GM12878 (cell line): ENCODE measurements at regions not wholly inside any gene's neighbourhood (a gene's known extent, or its start where the extent isn't known, plus 50 kb on each side); places are given as distances from the start of the nearest gene placed in this dataset.

Experiments used
- EED ChIP-seq: sonication (generic); IDR thresholded peaks from 2 replicates; pipeline ENCODE4 v1.6.1; 2016; ENCODE audit warnings: antibody characterized with exemption, low read depth
- SMAD1 ChIP-seq: fragments of 450-650 bp; IDR thresholded peaks from 2 replicates; pipeline ENCODE4 v1.6.1; 2018; ENCODE audit warnings: mild to moderate bottlenecking, low read depth; ENCODE audit not compliant: partially characterized antibody
- ZBED1 ChIP-seq: IDR thresholded peaks from 2 replicates; pipeline ENCODE4 v1.6.1; 2016; ENCODE audit warnings: borderline replicate concordance
- TF ChIP-seq, protein P1 (sequence below): IDR thresholded peaks from 2 replicates; pipeline ENCODE4 v1.6.1; 2012; ENCODE audit warnings: low read length, inconsistent platforms
- TF ChIP-seq, protein P2 (sequence below): IDR thresholded peaks from 2 replicates; pipeline ENCODE4 v1.6.1; 2011; ENCODE audit warnings: borderline replicate concordance, low read depth, mild to moderate bottlenecking, moderate library complexity, mixed read lengths, low read length; ENCODE audit not compliant: insufficient read depth; ENCODE audit errors: extremely low read length
- TF ChIP-seq, protein P3 (sequence below): fragments of 450-650 bp; IDR thresholded peaks from 2 replicates; pipeline ENCODE4 v1.6.1; 2017; ENCODE audit warnings: mild to moderate bottlenecking, moderate library complexity

DNA sequence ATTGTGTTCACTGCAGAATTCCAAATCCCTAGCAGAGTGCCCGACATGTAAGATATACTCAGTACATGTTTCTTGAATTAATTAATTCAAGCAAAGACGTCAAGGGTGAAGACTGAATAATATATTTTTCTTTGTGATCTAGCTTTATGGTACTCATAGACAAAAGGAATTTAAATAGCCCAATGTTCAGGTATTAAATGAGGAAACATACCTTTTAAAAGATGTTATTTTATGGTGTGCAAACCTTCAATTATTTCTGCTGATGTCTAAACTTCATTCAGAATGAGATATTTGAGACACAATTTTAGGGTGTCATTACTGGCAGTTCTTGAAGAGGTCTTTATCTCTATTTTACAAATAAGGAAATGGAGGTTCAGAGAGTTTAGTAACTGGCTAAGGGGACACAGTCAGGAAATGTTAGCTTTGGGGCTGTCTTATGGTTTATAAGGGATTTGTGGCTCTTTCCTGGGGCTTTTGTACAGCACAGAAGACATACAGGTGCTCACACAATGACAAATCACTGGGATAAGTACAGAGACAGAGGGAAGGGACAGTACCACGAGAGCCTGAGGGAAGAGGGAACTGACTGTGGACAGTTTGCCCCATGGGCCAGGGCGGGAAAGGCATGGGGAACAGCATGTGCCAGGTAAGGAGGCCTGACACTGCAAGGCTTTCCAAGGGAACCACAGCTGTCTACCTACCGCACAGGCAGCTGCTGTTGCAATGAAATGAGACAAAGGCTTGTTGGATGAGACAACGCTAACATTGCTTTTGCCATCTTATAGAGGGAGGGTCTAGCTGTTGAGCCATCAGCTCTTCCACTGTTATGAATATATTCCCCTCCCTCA is 155.3 kb downstream of the DDX1 start (continued):
- TF ChIP-seq, protein P1, sequence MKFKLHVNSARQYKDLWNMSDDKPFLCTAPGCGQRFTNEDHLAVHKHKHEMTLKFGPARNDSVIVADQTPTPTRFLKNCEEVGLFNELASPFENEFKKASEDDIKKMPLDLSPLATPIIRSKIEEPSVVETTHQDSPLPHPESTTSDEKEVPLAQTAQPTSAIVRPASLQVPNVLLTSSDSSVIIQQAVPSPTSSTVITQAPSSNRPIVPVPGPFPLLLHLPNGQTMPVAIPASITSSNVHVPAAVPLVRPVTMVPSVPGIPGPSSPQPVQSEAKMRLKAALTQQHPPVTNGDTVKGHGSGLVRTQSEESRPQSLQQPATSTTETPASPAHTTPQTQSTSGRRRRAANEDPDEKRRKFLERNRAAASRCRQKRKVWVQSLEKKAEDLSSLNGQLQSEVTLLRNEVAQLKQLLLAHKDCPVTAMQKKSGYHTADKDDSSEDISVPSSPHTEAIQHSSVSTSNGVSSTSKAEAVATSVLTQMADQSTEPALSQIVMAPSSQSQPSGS, result no peak
- TF ChIP-seq, protein P2, sequence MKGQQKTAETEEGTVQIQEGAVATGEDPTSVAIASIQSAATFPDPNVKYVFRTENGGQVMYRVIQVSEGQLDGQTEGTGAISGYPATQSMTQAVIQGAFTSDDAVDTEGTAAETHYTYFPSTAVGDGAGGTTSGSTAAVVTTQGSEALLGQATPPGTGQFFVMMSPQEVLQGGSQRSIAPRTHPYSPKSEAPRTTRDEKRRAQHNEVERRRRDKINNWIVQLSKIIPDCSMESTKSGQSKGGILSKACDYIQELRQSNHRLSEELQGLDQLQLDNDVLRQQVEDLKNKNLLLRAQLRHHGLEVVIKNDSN, result no peak
- TF ChIP-seq EED (no peak), ZBED1 (no peak), SMAD1 (no peak)
- TF ChIP-seq, protein P3, sequence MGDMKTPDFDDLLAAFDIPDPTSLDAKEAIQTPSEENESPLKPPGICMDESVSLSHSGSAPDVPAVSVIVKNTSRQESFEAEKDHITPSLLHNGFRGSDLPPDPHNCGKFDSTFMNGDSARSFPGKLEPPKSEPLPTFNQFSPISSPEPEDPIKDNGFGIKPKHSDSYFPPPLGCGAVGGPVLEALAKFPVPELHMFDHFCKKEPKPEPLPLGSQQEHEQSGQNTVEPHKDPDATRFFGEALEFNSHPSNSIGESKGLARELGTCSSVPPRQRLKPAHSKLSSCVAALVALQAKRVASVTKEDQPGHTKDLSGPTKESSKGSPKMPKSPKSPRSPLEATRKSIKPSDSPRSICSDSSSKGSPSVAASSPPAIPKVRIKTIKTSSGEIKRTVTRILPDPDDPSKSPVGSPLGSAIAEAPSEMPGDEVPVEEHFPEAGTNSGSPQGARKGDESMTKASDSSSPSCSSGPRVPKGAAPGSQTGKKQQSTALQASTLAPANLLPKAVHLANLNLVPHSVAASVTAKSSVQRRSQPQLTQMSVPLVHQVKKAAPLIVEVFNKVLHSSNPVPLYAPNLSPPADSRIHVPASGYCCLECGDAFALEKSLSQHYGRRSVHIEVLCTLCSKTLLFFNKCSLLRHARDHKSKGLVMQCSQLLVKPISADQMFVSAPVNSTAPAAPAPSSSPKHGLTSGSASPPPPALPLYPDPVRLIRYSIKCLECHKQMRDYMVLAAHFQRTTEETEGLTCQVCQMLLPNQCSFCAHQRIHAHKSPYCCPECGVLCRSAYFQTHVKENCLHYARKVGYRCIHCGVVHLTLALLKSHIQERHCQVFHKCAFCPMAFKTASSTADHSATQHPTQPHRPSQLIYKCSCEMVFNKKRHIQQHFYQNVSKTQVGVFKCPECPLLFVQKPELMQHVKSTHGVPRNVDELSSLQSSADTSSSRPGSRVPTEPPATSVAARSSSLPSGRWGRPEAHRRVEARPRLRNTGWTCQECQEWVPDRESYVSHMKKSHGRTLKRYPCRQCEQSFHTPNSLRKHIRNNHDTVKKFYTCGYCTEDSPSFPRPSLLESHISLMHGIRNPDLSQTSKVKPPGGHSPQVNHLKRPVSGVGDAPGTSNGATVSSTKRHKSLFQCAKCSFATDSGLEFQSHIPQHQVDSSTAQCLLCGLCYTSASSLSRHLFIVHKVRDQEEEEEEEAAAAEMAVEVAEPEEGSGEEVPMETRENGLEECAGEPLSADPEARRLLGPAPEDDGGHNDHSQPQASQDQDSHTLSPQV, result no peak
